Lung (tissue), 11 donors: ENCODE measurements at regions not wholly inside any gene's neighbourhood (a gene's known extent, or its start where the extent isn't known, plus 50 kb on each side); places are given as distances from the start of the nearest gene placed in this dataset.
A peak's percentile ranks its signal among the peaks of the same experiment; 100 is the strongest.

Source experiments
- ATAC-seq: fragments of 200-7000 bp; cut with Tn5 transposase; one replicate; pipeline ENCODE4 v1.9.1; 2020; ENCODE audit warnings: moderate number of reproducible peaks; ENCODE audit not compliant: insufficient read depth, low FRiP score
- DNase-seq, 3 donors: peaks; one replicate each; pipeline ENCODE4 v3.0.0-alpha.2; 2013 to 2017
- H3K27ac ChIP-seq, 2 donors: one replicate each; pipeline ENCODE4 v1.5.1; 2013; ENCODE audit warnings: mild to moderate bottlenecking in 2 of 2, moderate library complexity in 2 of 2, control low read depth in 1 of 2, inconsistent platforms in 1 of 2, low read depth in 1 of 2, low read length in 1 of 2
- H3K27me3 ChIP-seq, 3 donors: one replicate each; pipeline ENCODE4 v1.5.1; 2013; ENCODE audit warnings: low read length in 2 of 3; ENCODE audit not compliant: control insufficient read depth in 3 of 3, insufficient read depth in 3 of 3
- H3K36me3 ChIP-seq, 4 donors: one replicate each; pipeline ENCODE4 v1.5.1; 2013; ENCODE audit warnings: low read length in 4 of 4, mild to moderate bottlenecking in 1 of 4, moderate library complexity in 1 of 4; ENCODE audit not compliant: control insufficient read depth in 4 of 4, insufficient read depth in 4 of 4
- H3K4me1 ChIP-seq, 5 donors: one replicate each; pipeline ENCODE4 v1.5.1; 2013; ENCODE audit warnings: low read length in 5 of 5, mild to moderate bottlenecking in 2 of 5, moderate library complexity in 1 of 5; ENCODE audit not compliant: control insufficient read depth in 5 of 5, insufficient read depth in 5 of 5
- H3K4me3 ChIP-seq: one replicate; pipeline ENCODE4 v1.5.1; 2013; ENCODE audit warnings: mild to moderate bottlenecking, control low read depth, moderate library complexity
- H3K9ac ChIP-seq, 2 donors: one replicate each; pipeline ENCODE4 v1.5.1; 2013; ENCODE audit warnings: low read length in 2 of 2, control low read depth in 1 of 2; ENCODE audit not compliant: insufficient read depth in 1 of 2
- H3K9me3 ChIP-seq, 4 donors: one replicate each; pipeline ENCODE4 v1.5.1; 2013; ENCODE audit warnings: low read length in 3 of 4, mild to moderate bottlenecking in 1 of 4, moderate library complexity in 1 of 4; ENCODE audit not compliant: control insufficient read depth in 4 of 4, insufficient read depth in 3 of 4
- WGBS, 2 donors: extraction: QIAGEN DNeasy Blood & Tissue Kit; methylation state at CpG; one replicate each; pipeline ENCODE4 v1.1.7; 2013; 5-methylcytosine and 5-hydroxymethylcytosine counted together
- TF ChIP-seq, protein P1 (sequence below): IDR thresholded peaks from 2 replicates; pipeline ENCODE4 v1.5.1; 2012; ENCODE audit warnings: mild to moderate bottlenecking; ENCODE audit errors: control extremely low read depth, extremely low read depth
- donor health status: control.
- donor health status: control.
- donor health status: Bipolar disorder and iron deficiency.
- donor health status: healthy.
- donor health status: DM: yes; HTN: yes; CAD: no.

DNA sequence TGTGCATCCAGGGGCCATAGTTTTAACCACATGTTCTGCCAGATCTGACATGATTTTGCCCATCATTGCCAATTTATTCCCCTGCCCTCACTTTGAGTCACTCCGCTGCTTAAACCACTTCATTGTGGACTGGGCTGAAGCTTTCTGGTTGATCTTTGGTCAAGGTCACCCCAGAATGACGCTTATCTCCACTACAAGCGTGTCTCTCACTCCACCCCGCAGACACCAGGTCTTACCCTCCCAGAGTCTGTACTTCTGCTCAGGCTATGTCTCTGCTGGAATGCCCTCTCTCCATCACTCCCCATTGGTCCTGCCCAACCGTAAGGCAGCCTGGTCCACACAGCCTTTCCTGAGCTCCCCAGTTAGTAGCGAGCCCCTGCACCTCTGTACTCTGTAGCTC is 170.5 kb upstream of the SYT13 start:
- Histone ChIP-seq H3K36me3 (no peaks in the 10 kb centered on the region), H3K4me1 (peaks cover 0 to 5% (median 0%) of the 10 kb centered on the region in 5 donors), H3K27ac (no peak overlapping the region), H3K4me3 (no peak overlapping the region), H3K9ac (no peak overlapping the region), H3K27me3 (peaks cover 0 to 3% (median 3%) of the 10 kb centered on the region in 3 donors), H3K9me3 (peaks cover 0 to 8% (median 2%) of the 10 kb centered on the region in 4 donors)
- no peak for DNase-seq
- WGBS, 2 donors: 90 to 91% methylated on average over 6 of the region's 6 CpGs
- TF ChIP-seq, protein P1, sequence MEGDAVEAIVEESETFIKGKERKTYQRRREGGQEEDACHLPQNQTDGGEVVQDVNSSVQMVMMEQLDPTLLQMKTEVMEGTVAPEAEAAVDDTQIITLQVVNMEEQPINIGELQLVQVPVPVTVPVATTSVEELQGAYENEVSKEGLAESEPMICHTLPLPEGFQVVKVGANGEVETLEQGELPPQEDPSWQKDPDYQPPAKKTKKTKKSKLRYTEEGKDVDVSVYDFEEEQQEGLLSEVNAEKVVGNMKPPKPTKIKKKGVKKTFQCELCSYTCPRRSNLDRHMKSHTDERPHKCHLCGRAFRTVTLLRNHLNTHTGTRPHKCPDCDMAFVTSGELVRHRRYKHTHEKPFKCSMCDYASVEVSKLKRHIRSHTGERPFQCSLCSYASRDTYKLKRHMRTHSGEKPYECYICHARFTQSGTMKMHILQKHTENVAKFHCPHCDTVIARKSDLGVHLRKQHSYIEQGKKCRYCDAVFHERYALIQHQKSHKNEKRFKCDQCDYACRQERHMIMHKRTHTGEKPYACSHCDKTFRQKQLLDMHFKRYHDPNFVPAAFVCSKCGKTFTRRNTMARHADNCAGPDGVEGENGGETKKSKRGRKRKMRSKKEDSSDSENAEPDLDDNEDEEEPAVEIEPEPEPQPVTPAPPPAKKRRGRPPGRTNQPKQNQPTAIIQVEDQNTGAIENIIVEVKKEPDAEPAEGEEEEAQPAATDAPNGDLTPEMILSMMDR: no peak
- no peak for ATAC-seq

DNA sequence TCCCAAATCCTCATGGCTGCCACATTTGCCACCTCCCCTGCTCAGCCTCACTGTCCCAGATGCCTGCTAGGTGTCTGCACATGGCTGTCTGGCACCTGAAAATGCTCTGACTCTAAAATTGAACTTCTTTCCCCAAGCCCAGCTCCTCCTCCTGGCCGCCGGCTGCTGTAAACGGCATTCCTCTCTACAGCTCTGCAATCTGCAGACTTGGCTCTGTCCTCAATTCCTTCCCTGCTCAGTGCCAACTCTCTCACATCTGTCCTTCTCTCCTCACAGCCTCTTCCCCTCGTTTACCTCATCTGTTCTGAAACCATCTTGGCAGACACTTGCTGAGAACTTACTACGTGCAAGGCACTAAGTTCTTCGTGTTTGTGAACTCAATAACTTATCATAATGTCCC is 169.4 kb upstream of the SYT13 start:
- peaks cover 0 to 8% (median 2%) of the 10 kb centered on the region in 4 donors for H3K9me3 ChIP-seq
- H3K9ac ChIP-seq: no peak overlapping the region
- peaks cover 0 to 5% (median 0%) of the 10 kb centered on the region in 5 donors for H3K4me1 ChIP-seq
- H3K4me3 ChIP-seq: no peak overlapping the region
- no peak overlapping the region for H3K27ac ChIP-seq
- peak; percentile 46 to 77 (median 58) for DNase-seq
- TF ChIP-seq, protein P1: no peak
- ATAC-seq: no peak
- peaks cover 0 to 3% (median 0%) of the 10 kb centered on the region in 3 donors for H3K27me3 ChIP-seq
- no peaks in the 10 kb centered on the region for H3K36me3 ChIP-seq
- WGBS, 2 donors: 59 to 71% methylated on average over 6 of the region's 6 CpGs

GRCh38 chr11:45454917-45455401 is 168.8 kb upstream of the SYT13 start:
- ATAC-seq (no peak), DNase-seq (no peak)
- H3K4me3 ChIP-seq: no peak overlapping the region
- H3K4me1 ChIP-seq: peaks cover 0 to 5% (median 0%) of the 10 kb centered on the region in 5 donors
- WGBS, 2 donors: 85 to 89% methylated on average over 1 of the region's 1 CpG
- TF ChIP-seq, protein P1: no peak
- H3K9me3 ChIP-seq: peaks cover 0 to 8% (median 2%) of the 10 kb centered on the region in 4 donors
- H3K36me3 ChIP-seq: no peaks in the 10 kb centered on the region
- H3K9ac ChIP-seq: no peak overlapping the region
- H3K27ac ChIP-seq: no peak overlapping the region
- no peaks in the 10 kb centered on the region for H3K27me3 ChIP-seq

GRCh38 chr11:45453721-45454120 is 167.6 kb upstream of the SYT13 start:
- 47 to 65% methylated on average over 4 of the region's 4 CpGs for WGBS, 2 donors
- no peak for DNase-seq
- Histone ChIP-seq H3K9me3 (peaks cover 0 to 8% (median 2%) of the 10 kb centered on the region in 4 donors), H3K9ac (no peak overlapping the region), H3K4me1 (peaks cover 0 to 3% (median 0%) of the 10 kb centered on the region in 5 donors), H3K27me3 (no peaks in the 10 kb centered on the region), H3K27ac (no peak overlapping the region), H3K36me3 (no peaks in the 10 kb centered on the region), H3K4me3 (no peak overlapping the region)
- no peak for ATAC-seq
- TF ChIP-seq, protein P1: no peak
